ENCODE measurements at regions not wholly inside any gene's neighbourhood (a gene's known extent, or its start where the extent isn't known, plus 50 kb on each side); places are given as distances from the start of the nearest gene placed in this dataset.

DNA sequence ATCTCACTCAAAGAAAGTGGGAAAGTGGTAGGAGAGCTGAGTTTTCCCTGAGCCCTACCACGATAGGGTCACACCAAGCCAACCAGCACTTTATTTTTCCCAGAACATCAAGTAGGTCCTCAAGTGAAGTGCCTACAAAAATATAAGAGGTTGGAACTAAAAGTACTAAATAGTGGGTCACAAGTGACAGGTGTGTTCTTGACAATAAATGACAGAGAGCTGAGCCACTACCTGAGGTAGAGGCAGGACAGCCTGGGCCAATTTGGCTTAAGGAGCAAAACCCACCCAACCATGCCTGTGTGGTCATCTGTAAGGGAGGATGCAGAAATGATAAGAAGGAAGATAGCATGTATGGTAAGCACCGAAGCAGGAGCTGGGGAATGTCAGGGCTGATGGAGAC, 154.8 kb upstream of the SSTR4 start:
- no peak for DNase-seq (ENCODE audit: low read depth)
- H3K4me3 ChIP-seq (ENCODE audit: low read depth, low read length) = no peak overlapping the region

DNA sequence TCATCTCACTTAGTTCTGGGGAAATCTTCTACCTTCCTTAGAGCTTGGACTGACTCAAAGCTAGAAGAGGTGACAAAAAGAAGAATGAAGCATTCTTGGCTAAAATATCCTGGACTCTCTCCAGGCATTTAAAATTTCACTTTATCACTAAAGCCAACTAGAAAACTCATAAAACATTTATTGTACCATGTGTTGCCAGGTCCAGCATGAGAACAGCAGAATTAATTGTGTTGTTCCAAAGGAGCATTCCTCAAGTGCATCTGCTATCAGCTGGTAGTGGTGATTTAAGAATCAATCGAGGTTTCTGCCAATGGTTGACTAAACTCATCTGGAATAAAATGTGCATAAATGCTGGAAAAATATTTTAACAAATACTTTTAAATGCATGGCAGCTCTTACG, 147.3 kb upstream of the SSTR4 start:
- H3K4me3 ChIP-seq (ENCODE audit: low read depth, low read length) = no peak overlapping the region
- no peak for DNase-seq (ENCODE audit: low read depth)

DNA sequence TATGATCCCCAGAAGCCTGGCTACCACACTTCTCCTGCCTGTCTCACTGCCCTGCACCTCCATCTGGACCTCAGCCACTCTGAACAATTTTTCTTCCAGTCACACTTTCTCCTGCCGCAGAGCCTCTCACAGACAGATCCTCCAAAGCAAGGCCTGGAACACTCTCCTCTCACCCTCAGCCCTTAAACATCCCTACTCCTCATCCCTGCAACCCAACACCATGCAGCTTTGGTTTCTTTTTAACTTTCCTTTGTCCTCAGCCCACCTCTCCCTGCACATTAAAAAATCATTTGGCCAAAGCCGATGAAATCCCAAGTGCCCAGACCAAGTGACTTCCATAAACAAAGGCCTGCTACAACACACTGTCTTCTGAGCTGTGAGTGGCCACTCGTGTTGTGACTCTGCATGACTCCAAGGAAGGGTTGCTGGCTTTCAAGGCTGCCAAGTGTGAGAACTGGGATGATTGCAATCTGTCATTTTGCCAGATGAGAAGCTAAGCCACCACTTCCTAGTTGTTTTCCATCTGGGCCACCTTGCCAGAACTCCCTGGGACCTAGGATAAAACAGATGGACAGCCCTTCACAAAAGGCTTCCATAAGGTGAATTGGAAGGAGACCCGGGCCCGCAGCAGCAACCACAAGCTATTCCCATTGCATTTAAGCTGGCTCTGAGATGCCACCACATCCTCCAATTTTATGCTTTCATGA, 144.4 kb upstream of the SSTR4 start:
- no peak overlapping the region for H3K4me3 ChIP-seq (ENCODE audit: low read depth, low read length)
- no peak for DNase-seq (ENCODE audit: low read depth)

DNA sequence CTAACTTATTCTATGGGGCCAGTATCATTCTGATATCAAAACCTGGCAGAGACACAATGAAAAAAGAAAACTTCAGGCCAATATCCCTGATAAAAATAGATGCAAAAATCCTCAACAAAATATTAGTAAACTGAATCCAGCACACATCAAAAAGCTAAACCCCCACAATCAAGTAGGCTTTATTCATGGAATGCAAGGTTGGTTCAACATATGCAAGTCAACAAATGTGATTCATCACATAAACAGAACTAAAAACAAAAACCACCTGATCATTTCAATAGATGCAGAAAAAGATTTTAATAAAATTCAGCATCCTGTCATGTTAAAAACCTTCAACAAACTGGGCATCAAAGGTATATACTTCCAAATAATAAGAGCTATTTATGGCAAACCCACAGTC, 133.9 kb upstream of the SSTR4 start:
- no peak for DNase-seq (ENCODE audit: low read depth)
- no peak overlapping the region for H3K4me3 ChIP-seq (ENCODE audit: low read depth, low read length)

DNA sequence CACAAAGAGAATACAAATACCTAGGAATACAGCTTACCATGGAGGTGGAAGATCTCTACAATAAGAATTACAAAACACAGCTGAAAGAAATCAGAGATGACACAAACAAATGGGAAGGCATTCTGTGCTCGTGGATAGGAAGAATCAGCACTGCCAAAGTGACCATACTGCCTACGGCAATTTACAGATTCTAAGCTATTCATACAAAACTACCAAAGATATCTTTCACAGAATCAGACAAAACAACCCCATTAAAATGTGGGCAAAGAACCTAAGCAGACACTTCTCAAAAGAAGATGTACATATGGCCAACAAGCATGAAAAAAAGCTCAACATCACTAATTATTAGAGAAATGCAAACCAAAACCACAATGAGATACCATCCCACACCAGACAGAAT, 133.2 kb upstream of the SSTR4 start:
- DNase-seq (ENCODE audit: low read depth) = no peak
- no peak overlapping the region for H3K4me3 ChIP-seq (ENCODE audit: low read depth, low read length)

GRCh38 chr20:22904386-22904785, 130.7 kb upstream of the SSTR4 start:
- DNase-seq (ENCODE audit: low read depth) = no peak
- H3K4me3 ChIP-seq (ENCODE audit: low read depth, low read length) = no peak overlapping the region

GRCh38 chr20:22904905-22905304, 130.2 kb upstream of the SSTR4 start:
- no peak overlapping the region for H3K4me3 ChIP-seq (ENCODE audit: low read depth, low read length)
- DNase-seq (ENCODE audit: low read depth) = no peak

DNA sequence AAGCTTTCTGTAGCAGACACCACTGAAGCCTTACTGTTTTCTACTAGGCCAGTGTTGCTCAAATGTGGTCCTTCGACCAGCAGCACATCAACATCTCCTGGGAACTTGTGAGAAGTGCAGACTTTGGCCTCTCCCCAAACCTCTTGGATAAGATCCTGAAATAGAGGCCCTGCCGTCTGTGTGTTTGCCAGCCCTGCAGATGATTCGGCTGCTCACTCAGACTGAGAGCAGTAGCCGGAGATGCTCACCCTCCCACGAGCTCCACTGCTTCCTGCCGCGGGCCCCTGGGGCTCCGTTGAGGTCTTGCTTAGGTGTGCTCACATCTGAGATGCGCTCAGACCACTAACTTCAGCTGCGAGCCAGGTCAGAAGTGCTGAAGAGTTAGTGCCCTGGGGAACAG, 129.5 kb upstream of the SSTR4 start:
- DNase-seq (ENCODE audit: low read depth) = peak; percentile 57
- H3K4me3 ChIP-seq (ENCODE audit: low read depth, low read length) = no peak overlapping the region

- no peak for DNase-seq (ENCODE audit: low read depth)
- H3K4me3 ChIP-seq (ENCODE audit: low read depth, low read length) = no peak overlapping the region
Observed at GRCh38 chr20:22908437-22908836, 126.7 kb upstream of the SSTR4 start.

GRCh38 chr20:22908944-22909343, 126.2 kb upstream of the SSTR4 start:
- no peak for DNase-seq (ENCODE audit: low read depth)
- no peak overlapping the region for H3K4me3 ChIP-seq (ENCODE audit: low read depth, low read length)

GRCh38 chr20:22909436-22909835, 125.7 kb upstream of the SSTR4 start:
- no peak for DNase-seq (ENCODE audit: low read depth)
- H3K4me3 ChIP-seq (ENCODE audit: low read depth, low read length) = no peak overlapping the region

DNA sequence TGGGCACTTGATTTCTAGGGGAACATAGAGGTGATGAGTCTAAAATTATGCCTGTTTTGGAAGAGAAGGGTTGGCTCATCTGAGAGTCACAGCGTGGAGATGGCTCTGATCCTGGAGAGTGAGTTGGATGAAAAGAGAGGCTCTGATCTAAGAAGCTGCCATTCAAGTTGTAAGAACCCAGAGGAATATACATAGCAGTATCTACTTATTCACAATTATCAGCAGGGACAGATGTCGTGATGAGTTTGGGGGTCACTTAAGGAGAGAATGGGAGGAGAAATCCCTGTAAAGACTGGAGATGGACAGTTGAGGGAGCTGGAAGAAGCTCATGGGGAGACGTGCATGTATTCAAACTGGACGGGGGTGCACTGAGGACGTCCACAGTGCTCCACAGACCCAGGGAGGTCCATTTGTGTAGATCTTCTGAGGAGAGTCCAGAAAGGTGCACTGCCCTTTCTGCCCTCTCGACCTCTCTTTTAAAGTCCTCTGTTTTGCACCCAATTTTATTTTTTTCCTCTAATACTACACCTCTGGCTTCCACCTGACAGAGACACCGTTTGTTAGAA, 124.7 kb upstream of the SSTR4 start:
- DNase-seq (ENCODE audit: low read depth) = no peak
- H3K4me3 ChIP-seq (ENCODE audit: low read depth, low read length) = no peak overlapping the region

DNA sequence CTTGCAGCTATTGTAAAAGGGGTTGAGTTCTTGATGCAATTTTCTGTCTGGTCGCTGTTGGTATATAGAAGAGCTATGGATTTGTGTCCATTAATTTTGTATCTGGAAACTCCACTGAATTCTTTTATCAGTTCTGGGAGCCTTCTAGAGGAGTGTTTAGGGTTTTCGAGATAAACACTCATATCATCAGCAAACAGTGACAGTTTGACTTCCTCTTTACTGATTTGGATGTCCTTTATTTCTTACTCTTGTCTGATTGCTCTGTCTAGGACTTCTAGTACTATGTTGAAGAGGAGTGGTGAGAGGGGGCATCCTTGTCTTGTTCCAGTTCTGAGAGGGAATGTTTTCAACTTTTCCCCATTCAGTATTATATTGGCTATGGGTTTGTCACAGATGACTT, 120.8 kb upstream of the SSTR4 start:
- no peak for DNase-seq (ENCODE audit: low read depth)

DNA sequence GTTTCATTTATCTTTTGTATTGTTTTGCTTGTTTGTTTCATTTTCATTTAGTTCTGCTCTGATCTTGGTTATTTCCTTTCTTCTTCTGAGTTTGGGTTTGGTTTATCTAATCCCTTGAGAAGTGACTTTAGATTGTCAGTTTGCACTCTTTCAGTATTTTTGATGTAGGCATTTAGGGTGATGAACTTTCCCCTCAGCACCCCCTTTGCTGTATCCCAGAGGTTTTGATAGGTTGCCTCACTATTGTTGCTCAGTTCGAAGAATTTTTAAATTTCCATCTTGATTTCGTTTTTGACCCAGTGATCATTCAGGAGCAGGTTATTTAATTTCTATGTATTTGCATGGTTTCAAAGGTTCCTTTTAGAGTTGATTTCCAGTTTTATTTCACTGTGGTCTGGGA, 119.6 kb upstream of the SSTR4 start:
- DNase-seq (ENCODE audit: low read depth) = no peak
- H3K4me3 ChIP-seq (ENCODE audit: low read depth, low read length) = no peak overlapping the region

More for the DNA sequence above, 120.8 kb upstream of the SSTR4 start:
- H3K4me3 ChIP-seq (ENCODE audit: low read depth, low read length) = no peak overlapping the region

DNA sequence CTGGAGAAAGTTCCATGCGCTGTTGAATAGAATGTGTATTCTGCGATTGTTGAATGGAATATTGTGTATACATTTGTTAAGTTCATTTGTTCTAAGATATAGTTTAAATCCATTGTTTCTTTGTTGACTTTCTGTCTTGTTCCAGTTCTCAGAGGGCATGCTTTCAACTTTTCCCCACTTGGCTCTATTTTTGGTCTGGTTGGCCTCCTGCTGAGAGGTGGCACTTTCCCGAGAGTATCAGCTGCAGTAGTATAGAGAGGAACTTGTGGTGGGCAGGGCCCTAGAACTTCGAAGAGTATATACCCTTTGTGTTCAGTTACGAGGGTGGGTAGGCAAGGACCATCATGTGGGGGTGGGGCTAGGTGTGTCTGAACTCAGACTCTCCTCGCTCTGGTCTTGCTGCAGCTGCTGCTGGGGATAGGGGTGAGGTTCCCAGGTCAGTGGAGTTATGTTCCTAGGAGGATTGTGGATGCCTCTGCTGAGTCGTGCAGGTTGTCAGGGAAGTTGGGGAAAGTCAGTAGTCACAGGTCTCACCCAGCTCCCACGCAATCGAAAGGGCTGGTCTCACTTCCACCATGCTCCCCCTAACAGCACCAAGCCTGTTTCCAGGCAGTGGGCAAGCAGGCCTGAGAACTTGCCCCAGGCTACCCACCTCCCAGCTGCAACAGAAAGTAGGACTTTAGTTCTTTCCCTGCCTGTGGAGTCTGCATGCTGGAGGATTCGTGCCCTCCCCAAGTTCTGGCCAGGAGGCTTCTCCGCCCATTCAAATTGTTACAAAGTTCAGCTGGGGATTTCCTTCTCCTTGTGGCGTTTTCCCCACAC, 118.9 kb upstream of the SSTR4 start:
- no peak for DNase-seq (ENCODE audit: low read depth)
- no peak overlapping the region for H3K4me3 ChIP-seq (ENCODE audit: low read depth, low read length)

DNA sequence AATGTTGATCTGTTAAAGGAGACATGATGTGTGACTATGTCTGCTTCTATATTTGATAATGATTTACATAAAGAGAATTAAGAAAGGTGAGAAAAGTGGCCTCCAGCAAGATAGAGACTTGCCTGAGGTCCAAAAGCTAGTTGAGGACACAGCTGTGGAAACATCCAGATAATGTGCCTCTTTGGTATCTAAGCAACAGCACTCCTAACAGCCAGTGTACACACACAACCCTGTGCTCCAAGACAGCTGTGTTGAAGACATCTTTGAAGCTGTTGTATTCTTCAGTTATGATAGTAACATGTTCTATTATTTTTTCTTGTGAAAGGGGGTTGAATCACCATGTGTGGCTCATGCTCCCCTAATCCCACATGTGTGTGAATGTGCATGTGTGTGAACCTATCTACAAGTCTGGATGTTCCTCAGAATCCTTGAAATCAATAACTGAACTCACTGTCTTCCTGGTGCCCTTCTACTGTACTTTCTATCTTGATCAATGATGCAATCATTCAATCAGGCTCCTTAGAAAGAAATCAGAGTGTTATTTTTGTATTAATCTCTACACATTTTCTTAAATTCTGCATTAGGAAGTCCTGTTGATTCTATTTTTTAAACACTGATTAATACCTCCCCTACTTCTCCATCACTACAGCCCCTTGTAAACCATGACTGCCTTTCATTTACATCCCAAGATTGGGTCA, 116.7 kb upstream of the SSTR4 start:
- no peak for DNase-seq (ENCODE audit: low read depth)

DNA sequence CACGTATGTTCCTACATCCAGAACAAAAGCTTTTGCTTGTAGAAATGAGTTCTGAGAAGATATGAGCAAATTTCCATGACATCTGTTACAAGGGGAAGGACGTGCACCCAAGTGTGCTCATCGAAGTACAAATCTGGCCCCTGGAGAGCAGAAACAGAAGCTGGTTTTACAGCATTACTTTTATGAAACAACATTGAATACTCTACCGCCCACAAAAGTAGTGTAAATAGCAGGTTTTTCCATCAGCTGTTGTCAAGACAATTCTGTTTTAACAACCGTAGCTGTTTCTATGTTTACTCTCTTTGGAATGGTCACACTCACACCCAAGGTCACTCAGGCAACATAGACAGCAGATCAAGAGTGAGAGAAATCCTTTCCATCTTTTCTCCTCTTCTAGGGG, 114.2 kb upstream of the SSTR4 start:
- no peak for DNase-seq (ENCODE audit: low read depth)

More for the DNA sequence above, 116.7 kb upstream of the SSTR4 start:
- H3K4me3 ChIP-seq (ENCODE audit: low read depth, low read length) = no peak overlapping the region

DNA sequence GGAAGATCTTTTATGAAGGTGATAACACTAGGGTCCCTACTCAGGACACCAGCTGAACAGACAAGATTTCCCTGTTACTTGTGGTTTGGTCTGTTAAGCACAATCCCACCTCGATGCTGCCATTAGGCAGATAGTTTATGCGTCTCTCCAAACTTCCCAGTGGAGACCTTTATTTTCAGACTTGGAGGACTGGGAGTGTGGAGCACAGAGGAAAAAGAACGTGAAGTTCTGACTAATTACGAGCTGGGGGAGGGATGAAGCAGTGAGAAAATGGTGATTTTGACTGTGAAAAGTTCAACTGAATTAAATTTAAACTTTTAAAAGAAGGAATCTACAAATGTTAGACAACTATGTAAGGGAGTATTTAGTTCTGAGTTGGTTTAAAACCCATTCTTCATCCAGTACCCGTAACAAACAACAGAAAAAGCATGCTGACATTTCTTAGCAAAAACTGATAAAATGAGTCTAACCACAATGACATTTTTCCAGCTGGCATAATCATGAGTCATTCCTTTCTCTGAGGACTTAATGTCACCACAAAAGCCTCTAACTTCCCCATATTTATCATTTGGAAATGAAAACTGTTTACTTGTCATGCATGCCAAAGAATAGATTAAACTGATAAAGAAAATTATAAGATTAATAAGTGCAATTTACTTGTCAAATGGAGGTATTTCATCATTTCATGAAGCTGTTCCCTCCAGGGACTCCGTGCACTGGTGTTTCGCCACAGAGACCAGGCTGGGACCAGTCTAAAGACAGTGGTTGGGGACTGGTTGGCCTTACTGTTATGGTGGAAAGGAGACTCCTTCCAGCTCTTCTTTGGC, 113.3 kb upstream of the SSTR4 start:
- H3K4me3 ChIP-seq (ENCODE audit: low read depth, low read length) = no peak overlapping the region
- peak; percentile 54 for DNase-seq (ENCODE audit: low read depth)

More for the DNA sequence above, 114.2 kb upstream of the SSTR4 start:
- H3K4me3 ChIP-seq (ENCODE audit: low read depth, low read length) = no peak overlapping the region

DNA sequence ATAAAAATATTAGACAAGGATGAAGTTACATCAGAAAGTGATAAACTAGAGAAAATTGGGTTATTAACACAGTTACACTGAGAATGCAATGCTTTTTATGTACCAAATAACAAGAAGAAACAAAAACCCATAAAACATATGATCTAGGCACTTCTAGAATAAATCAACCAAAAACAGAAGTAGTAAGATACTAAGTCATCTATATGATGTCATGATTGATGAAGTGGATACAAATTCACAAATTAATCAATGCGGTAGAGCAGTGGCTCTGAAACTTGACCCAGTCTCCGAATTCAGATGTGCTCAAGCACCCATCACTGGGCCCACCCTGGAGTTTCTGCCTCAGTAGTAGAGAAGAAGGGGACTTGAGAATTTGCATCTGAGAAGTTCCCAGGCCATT, 112.1 kb upstream of the SSTR4 start:
- no peak overlapping the region for H3K4me3 ChIP-seq (ENCODE audit: low read depth, low read length)
- no peak for DNase-seq (ENCODE audit: low read depth)
